GM23338 (cell line): ENCODE measurements at regions not wholly inside any gene's neighbourhood (a gene's known extent, or its start where the extent isn't known, plus 50 kb on each side); places are given as distances from the start of the nearest gene placed in this dataset.

ENCODE experiments used
- CREB1 ChIP-seq: fragments of 250-450 bp; sonication (Bioruptor Pico); IDR thresholded peaks from 2 replicates; pipeline ENCODE4 v1.5.0; 2020; ENCODE audit warnings: low read depth, mild to moderate bottlenecking, moderate library complexity
- CTCF ChIP-seq, 2 experiments: fragments of 200-600 bp in 1 of 2; sonication (generic) in 1 of 2; conservative IDR thresholded peaks; 2 replicates each; pipeline versions ENCODE4 v1.5.1 to v1.6.1; 2016 to 2017; ENCODE audit warnings: antibody characterized with exemption in 2 of 2, low read depth in 2 of 2, mild to moderate bottlenecking in 2 of 2, moderate library complexity in 1 of 2
- ETS1 ChIP-seq: IDR thresholded peaks from 2 replicates; pipeline ENCODE4 v1.6.1; 2016; ENCODE audit warnings: antibody characterized with exemption
- EZH2 ChIP-seq: fragments of 200-600 bp; sonication (generic); IDR thresholded peaks from one replicate; pipeline ENCODE4 v1.8.0; 2017; ENCODE audit warnings: antibody characterized with exemption, mild to moderate bottlenecking, low read depth; ENCODE audit not compliant: unreplicated experiment
- EZH2phosphoT487 ChIP-seq: fragments of 200-600 bp; sonication (generic); IDR thresholded peaks from one replicate; pipeline ENCODE4 v1.8.1; 2018; ENCODE audit warnings: antibody characterized with exemption; ENCODE audit not compliant: unreplicated experiment
- JUNB ChIP-seq: IDR thresholded peaks from one replicate; pipeline ENCODE4 v1.6.1; 2016; ENCODE audit warnings: antibody characterized with exemption; ENCODE audit not compliant: unreplicated experiment
- NANOG ChIP-seq: IDR thresholded peaks from 2 replicates; pipeline ENCODE4 v1.6.1; 2016; ENCODE audit warnings: antibody characterized with exemption, borderline replicate concordance
- POLR2AphosphoS5 ChIP-seq: IDR thresholded peaks from 2 replicates; pipeline ENCODE4 v1.6.1; 2016; ENCODE audit warnings: antibody characterized with exemption, low read depth
- STAT1 ChIP-seq: IDR thresholded peaks from one replicate; pipeline ENCODE4 v1.6.1; 2016; ENCODE audit warnings: antibody characterized with exemption; ENCODE audit not compliant: unreplicated experiment
- ZNF114 ChIP-seq: fragments of 250-450 bp; sonication (Bioruptor Pico); IDR thresholded peaks from 2 replicates; pipeline ENCODE4 v1.5.0; 2020; ENCODE audit warnings: mild to moderate bottlenecking, moderate library complexity
- ZNF331 ChIP-seq: fragments of 250-450 bp; sonication (Bioruptor Pico); IDR thresholded peaks from 2 replicates; pipeline ENCODE4 v1.5.0; 2020; ENCODE audit warnings: low read depth, mild to moderate bottlenecking, moderate library complexity
- TF ChIP-seq, protein P1 (sequence below): IDR thresholded peaks from one replicate; pipeline ENCODE4 v1.6.1; 2018; ENCODE audit warnings: antibody characterized with exemption; ENCODE audit not compliant: unreplicated experiment
- TF ChIP-seq, protein P2 (sequence below): fragments of 250-450 bp; sonication (Bioruptor Pico); IDR thresholded peaks from 2 replicates; pipeline ENCODE4 v1.5.0; 2020; ENCODE audit warnings: mild to moderate bottlenecking, moderate library complexity

DNA sequence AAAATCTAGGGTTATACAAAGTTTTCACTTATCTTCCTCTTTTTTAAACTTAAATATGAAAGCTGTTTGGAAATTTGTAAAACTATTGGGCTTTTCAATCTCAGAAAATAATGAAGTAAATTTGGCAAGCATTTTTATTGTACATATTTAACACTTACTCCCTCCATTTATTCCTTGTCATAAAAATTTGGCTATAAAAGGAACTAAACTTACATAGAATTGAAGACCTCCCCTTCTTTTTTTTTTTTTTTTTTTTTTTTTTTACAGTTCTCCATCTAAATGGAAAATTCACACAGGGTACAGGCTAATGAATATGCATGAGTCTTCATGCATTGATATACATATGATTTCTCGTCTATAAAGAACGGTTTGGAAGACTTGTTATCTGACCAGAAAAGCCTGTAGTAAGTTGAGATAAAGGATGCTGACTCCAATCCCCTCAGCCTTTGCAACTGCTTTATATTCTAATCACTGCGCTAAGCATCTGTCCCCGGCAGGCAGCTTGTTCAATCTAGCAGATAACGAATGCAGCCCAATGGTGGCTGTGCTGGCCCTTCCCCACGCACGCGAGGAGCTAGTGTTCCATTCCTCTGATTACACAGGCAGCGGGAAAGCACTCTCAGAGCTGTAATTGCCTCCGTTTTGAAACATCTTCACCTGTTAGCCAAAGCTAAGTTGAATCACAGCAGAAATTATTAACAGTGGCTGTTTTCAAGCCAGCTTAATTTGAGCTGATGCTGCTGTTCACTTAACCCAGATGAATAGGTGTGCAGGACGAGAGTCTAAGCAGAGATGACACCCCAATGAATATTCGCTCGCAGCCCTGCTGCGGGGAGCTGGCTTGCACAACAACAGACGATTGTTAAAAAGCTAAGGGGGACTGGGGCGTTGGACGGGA lies 453.8 kb upstream of the ZNF608 start:
- no peak for TF ChIP-seq CTCF (conservative IDR thresholded peaks at IDR 0.05; ENCODE audit: low read depth in 2 of 2)
- TF ChIP-seq EZH2 = no peak
- no peak for TF ChIP-seq EZH2phosphoT487
- TF ChIP-seq, protein P1, sequence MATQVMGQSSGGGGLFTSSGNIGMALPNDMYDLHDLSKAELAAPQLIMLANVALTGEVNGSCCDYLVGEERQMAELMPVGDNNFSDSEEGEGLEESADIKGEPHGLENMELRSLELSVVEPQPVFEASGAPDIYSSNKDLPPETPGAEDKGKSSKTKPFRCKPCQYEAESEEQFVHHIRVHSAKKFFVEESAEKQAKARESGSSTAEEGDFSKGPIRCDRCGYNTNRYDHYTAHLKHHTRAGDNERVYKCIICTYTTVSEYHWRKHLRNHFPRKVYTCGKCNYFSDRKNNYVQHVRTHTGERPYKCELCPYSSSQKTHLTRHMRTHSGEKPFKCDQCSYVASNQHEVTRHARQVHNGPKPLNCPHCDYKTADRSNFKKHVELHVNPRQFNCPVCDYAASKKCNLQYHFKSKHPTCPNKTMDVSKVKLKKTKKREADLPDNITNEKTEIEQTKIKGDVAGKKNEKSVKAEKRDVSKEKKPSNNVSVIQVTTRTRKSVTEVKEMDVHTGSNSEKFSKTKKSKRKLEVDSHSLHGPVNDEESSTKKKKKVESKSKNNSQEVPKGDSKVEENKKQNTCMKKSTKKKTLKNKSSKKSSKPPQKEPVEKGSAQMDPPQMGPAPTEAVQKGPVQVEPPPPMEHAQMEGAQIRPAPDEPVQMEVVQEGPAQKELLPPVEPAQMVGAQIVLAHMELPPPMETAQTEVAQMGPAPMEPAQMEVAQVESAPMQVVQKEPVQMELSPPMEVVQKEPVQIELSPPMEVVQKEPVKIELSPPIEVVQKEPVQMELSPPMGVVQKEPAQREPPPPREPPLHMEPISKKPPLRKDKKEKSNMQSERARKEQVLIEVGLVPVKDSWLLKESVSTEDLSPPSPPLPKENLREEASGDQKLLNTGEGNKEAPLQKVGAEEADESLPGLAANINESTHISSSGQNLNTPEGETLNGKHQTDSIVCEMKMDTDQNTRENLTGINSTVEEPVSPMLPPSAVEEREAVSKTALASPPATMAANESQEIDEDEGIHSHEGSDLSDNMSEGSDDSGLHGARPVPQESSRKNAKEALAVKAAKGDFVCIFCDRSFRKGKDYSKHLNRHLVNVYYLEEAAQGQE = no peak
- no peak for TF ChIP-seq CREB1 (CRISPR knock-in tag)
- TF ChIP-seq STAT1 = no peak
- no peak for TF ChIP-seq POLR2AphosphoS5
- no peak for TF ChIP-seq ZNF331
- no peak for TF ChIP-seq JUNB
- no peak for TF ChIP-seq ETS1
- TF ChIP-seq ZNF114 (CRISPR knock-in tag) = no peak
- TF ChIP-seq NANOG = no peak
- TF ChIP-seq, protein P2, sequence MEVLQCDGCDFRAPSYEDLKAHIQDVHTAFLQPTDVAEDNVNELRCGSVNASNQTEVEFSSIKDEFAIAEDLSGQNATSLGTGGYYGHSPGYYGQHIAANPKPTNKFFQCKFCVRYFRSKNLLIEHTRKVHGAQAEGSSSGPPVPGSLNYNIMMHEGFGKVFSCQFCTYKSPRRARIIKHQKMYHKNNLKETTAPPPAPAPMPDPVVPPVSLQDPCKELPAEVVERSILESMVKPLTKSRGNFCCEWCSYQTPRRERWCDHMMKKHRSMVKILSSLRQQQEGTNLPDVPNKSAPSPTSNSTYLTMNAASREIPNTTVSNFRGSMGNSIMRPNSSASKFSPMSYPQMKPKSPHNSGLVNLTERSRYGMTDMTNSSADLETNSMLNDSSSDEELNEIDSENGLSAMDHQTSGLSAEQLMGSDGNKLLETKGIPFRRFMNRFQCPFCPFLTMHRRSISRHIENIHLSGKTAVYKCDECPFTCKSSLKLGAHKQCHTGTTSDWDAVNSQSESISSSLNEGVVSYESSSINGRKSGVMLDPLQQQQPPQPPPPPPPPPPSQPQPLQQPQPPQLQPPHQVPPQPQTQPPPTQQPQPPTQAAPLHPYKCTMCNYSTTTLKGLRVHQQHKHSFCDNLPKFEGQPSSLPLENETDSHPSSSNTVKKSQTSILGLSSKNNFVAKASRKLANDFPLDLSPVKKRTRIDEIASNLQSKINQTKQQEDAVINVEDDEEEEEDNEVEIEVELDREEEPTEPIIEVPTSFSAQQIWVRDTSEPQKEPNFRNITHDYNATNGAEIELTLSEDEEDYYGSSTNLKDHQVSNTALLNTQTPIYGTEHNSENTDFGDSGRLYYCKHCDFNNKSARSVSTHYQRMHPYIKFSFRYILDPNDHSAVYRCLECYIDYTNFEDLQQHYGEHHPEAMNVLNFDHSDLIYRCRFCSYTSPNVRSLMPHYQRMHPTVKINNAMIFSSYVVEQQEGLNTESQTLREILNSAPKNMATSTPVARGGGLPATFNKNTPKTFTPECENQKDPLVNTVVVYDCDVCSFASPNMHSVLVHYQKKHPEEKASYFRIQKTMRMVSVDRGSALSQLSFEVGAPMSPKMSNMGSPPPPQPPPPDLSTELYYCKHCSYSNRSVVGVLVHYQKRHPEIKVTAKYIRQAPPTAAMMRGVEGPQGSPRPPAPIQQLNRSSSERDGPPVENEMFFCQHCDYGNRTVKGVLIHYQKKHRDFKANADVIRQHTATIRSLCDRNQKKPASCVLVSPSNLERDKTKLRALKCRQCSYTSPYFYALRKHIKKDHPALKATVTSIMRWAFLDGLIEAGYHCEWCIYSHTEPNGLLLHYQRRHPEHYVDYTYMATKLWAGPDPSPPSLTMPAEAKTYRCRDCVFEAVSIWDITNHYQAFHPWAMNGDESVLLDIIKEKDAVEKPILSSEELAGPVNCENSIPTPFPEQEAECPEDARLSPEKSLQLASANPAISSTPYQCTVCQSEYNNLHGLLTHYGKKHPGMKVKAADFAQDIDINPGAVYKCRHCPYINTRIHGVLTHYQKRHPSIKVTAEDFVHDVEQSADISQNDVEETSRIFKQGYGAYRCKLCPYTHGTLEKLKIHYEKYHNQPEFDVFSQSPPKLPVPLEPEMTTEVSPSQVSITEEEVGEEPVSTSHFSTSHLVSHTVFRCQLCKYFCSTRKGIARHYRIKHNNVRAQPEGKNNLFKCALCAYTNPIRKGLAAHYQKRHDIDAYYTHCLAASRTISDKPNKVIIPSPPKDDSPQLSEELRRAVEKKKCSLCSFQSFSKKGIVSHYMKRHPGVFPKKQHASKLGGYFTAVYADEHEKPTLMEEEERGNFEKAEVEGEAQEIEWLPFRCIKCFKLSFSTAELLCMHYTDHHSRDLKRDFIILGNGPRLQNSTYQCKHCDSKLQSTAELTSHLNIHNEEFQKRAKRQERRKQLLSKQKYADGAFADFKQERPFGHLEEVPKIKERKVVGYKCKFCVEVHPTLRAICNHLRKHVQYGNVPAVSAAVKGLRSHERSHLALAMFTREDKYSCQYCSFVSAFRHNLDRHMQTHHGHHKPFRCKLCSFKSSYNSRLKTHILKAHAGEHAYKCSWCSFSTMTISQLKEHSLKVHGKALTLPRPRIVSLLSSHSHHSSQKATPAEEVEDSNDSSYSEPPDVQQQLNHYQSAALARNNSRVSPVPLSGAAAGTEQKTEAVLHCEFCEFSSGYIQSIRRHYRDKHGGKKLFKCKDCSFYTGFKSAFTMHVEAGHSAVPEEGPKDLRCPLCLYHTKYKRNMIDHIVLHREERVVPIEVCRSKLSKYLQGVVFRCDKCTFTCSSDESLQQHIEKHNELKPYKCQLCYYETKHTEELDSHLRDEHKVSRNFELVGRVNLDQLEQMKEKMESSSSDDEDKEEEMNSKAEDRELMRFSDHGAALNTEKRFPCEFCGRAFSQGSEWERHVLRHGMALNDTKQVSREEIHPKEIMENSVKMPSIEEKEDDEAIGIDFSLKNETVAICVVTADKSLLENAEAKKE (CRISPR knock-in tag) = no peak
